ENCODE measurements at regions not wholly inside any gene's neighbourhood (a gene's known extent, or its start where the extent isn't known, plus 50 kb on each side); places are given as distances from the start of the nearest gene placed in this dataset.

DNA sequence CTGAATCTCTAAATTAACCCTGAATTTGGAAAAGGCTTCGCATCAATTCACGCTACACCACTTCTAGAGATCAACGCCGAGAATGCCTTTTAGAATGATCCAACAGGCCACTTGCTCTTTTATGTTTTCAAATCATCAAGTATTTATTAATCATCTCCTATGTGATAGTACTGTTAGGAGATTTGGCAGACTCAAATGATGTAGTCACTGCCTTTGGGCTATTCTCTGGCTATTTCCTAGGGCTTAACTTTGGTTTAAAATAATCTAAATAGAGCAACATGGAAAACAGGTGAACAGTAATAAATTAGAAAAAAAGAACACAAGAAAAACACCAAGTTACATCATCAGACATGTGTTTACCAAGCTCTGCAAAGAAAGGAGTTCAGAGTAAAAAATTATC lies 140.3 kb downstream of the TENT5A start:
- TF ChIP-seq, protein P1, sequence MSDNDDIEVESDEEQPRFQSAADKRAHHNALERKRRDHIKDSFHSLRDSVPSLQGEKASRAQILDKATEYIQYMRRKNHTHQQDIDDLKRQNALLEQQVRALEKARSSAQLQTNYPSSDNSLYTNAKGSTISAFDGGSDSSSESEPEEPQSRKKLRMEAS (IDR thresholded peaks at IDR 0.05): no peak
- TF ChIP-seq TP53 (CRISPR knock-in tag; IDR thresholded peaks at IDR 0.05): no peak
- no peak for TF ChIP-seq ZNF302 (CRISPR knock-in tag; IDR thresholded peaks at IDR 0.05)
- TF ChIP-seq EP300 (IDR thresholded peaks at IDR 0.05): no peak
- TF ChIP-seq JUNB (IDR thresholded peaks at IDR 0.05): no peak
